HCT116 (cell line): ENCODE measurements at regions not wholly inside any gene's neighbourhood (a gene's known extent, or its start where the extent isn't known, plus 50 kb on each side); places are given as distances from the start of the nearest gene placed in this dataset.

Experiments
- ATAC-seq: fragments of 200-7000 bp; cut with Tn5 transposase; 2 replicates; pipeline ENCODE4 v1.9.1; 2020; ENCODE audit warnings: mild to moderate bottlenecking, moderate library complexity
- BruUV-seq: library from RNA; stranded (reverse); fragments of 400-500 nt; replicated peaks from 2 replicates; lab custom pipeline; 2021; lab: Mats Ljungman, UMichigan
- CTCF ChIA-PET: fragments of 300-600 bp; sonication (Branson Sonifier 250); formaldehyde crosslinking; loops from one replicate; lab custom pipeline; 2021; ENCODE audit warnings: antibody characterized with exemption; lab: Charles Lee
- POLR2A ChIA-PET: fragments of 300-600, 350-600 bp; sonication (Branson Sonifier 250); formaldehyde crosslinking; loops from one replicate; lab custom pipeline; 2021; ENCODE audit warnings: antibody characterized with exemption; lab: Charles Lee
- RAD21 ChIA-PET, 2 experiments: fragments of 300-600 bp; sonication (Branson Sonifier 250); formaldehyde crosslinking; loops; one replicate each; lab custom pipeline; 2023; ENCODE audit warnings: low total read pairs in 2 of 2; ENCODE audit not compliant: uncharacterized antibody in 2 of 2, unreplicated experiment in 2 of 2, low non-redundant PET in 1 of 2; lab: Charles Lee
- DNase-seq: peaks from one replicate; pipeline ENCODE4 v3.0.0-alpha.2; 2010; ENCODE audit warnings: low read depth, low spot score
- H2AFZ ChIP-seq: fragments of 200-600 bp; shearing (Covaris generic), sonication (generic); 2 replicates; pipeline ENCODE4 v1.6.1; 2017; ENCODE audit warnings: low read depth, mixed run types, mixed read lengths, antibody characterized with exemption, low read length; ENCODE audit not compliant: poor library complexity, severe bottlenecking
- H3K27ac ChIP-seq: 2 replicates; pipeline ENCODE4 v1.5.1; 2012; ENCODE audit warnings: low read depth, low read length
- H3K27me3 ChIP-seq: fragments of 200-600 bp; sonication (generic); 2 replicates; pipeline ENCODE4 v1.6.1; 2016; ENCODE audit warnings: mixed run types, low read length, mixed read lengths; ENCODE audit not compliant: insufficient read depth
- H3K36me3 ChIP-seq, 2 experiments: fragments of 200-500 bp in 1 of 2; fragments of 200-600 bp in 1 of 2; sonication (Bioruptor generic) in 1 of 2; sonication (generic) in 1 of 2; 2 replicates each; pipeline versions ENCODE4 v1.5.1 to v1.6.1; 2014 to 2016; ENCODE audit warnings: low read length in 2 of 2, inconsistent platforms in 1 of 2, mixed read lengths in 1 of 2, mixed run types in 1 of 2; ENCODE audit not compliant: insufficient read depth in 2 of 2, control insufficient read depth in 1 of 2
- H3K4me1 ChIP-seq, 2 experiments: fragments of 200-600 bp in 1 of 2; sonication (generic) in 1 of 2; 2 replicates each; pipeline versions ENCODE4 v1.5.1 to v1.6.1; 2012 to 2017; ENCODE audit warnings: low read length in 2 of 2, inconsistent platforms in 1 of 2, mild to moderate bottlenecking in 1 of 2, mixed read lengths in 1 of 2, mixed run types in 1 of 2, moderate library complexity in 1 of 2; ENCODE audit not compliant: insufficient read depth in 2 of 2, control insufficient read depth in 1 of 2
- H3K4me2 ChIP-seq: fragments of 200-600 bp; sonication (generic); 2 replicates; pipeline ENCODE4 v1.6.1; 2017; ENCODE audit warnings: mixed run types, low read length, mixed read lengths
- H3K4me3 ChIP-seq, 2 experiments: fragments of 200-600 bp in 1 of 2; sonication (generic) in 1 of 2; replicated peaks in 1 of 2; 2 replicates each; pipeline ENCODE4 v1.5.1; 2011 to 2016; ENCODE audit warnings: low read length in 2 of 2, control low read depth in 1 of 2, low read depth in 1 of 2, mild to moderate bottlenecking in 1 of 2, mixed read lengths in 1 of 2, mixed run types in 1 of 2
- H3K79me2 ChIP-seq: fragments of 200-600 bp; sonication (generic); 2 replicates; pipeline ENCODE4 v1.6.1; 2017; ENCODE audit warnings: mild to moderate bottlenecking, mixed run types, low read length, moderate library complexity, mixed read lengths; ENCODE audit not compliant: insufficient read depth
- H3K9ac ChIP-seq: fragments of 200-600 bp; sonication (generic); 2 replicates; pipeline ENCODE4 v1.6.1; 2016; ENCODE audit warnings: low read length, mixed read lengths
- H3K9me2 ChIP-seq: fragments of 200-600 bp; sonication (generic), shearing (Covaris generic); 2 replicates; pipeline ENCODE4 v1.6.1; 2017; ENCODE audit warnings: mixed run types, mild to moderate bottlenecking, moderate library complexity; ENCODE audit not compliant: insufficient read depth
- H3K9me3 ChIP-seq, 2 experiments: fragments of 200-500 bp in 1 of 2; fragments of 200-600 bp in 1 of 2; sonication (Bioruptor generic) in 1 of 2; sonication (generic) in 1 of 2; 2 replicates each; pipeline ENCODE4 v1.6.1; 2014 to 2017; ENCODE audit warnings: low read length in 2 of 2, mixed read lengths in 2 of 2, inconsistent platforms in 1 of 2, low read depth in 1 of 2, mild to moderate bottlenecking in 1 of 2, mixed run types in 1 of 2, moderate library complexity in 1 of 2; ENCODE audit not compliant: control insufficient read depth in 1 of 2, insufficient read depth in 1 of 2
- H4K20me1 ChIP-seq: fragments of 200-600 bp; sonication (generic), shearing (Covaris generic); 2 replicates; pipeline ENCODE4 v1.6.1; 2017; ENCODE audit warnings: mixed run types, mild to moderate bottlenecking, moderate library complexity; ENCODE audit not compliant: insufficient read depth
- CBX3 ChIP-seq: IDR thresholded peaks from 2 replicates; pipeline ENCODE4 v1.6.1; 2012; ENCODE audit warnings: low read depth
- CEBPB ChIP-seq: IDR thresholded peaks from 2 replicates; pipeline ENCODE4 v1.6.1; 2012; ENCODE audit warnings: low read depth
- EGR1 ChIP-seq: IDR thresholded peaks from 2 replicates; pipeline ENCODE4 v1.6.1; 2012; ENCODE audit warnings: low read depth
- ELF1 ChIP-seq: IDR thresholded peaks from 2 replicates; pipeline ENCODE4 v1.6.1; 2012; ENCODE audit warnings: low read depth, borderline replicate concordance
- EZH2 ChIP-seq: fragments of 200-600 bp; sonication (generic); IDR thresholded peaks from 2 replicates; pipeline ENCODE4 v1.6.1; 2017; ENCODE audit warnings: antibody characterized with exemption, mixed run types
- EZH2phosphoT487 ChIP-seq: fragments of 200-600 bp; IDR thresholded peaks from 2 replicates; pipeline ENCODE4 v1.6.1; 2018; ENCODE audit warnings: antibody characterized with exemption, borderline replicate concordance
- FOSL1 ChIP-seq: IDR thresholded peaks from 2 replicates; pipeline ENCODE4 v1.6.1; 2012; ENCODE audit warnings: low read depth
- JUND ChIP-seq: IDR thresholded peaks from 2 replicates; pipeline ENCODE4 v1.6.1; 2012
- MAX ChIP-seq: IDR thresholded peaks from 2 replicates; pipeline ENCODE4 v1.6.1; 2012
- POLR2A ChIP-seq: IDR thresholded peaks from 2 replicates; pipeline ENCODE4 v1.7.0; 2011; ENCODE audit warnings: borderline replicate concordance; ENCODE audit not compliant: insufficient read depth, insufficient read length; ENCODE audit errors: extremely low read depth
- REST ChIP-seq: IDR thresholded peaks from 2 replicates; pipeline ENCODE4 v1.6.1; 2012; ENCODE audit warnings: low read depth
- SIN3A ChIP-seq: IDR thresholded peaks from 2 replicates; pipeline ENCODE4 v1.6.1; 2012; ENCODE audit warnings: low read depth
- SP1 ChIP-seq: IDR thresholded peaks from 2 replicates; pipeline ENCODE4 v1.6.1; 2012; ENCODE audit warnings: low read depth
- SRF ChIP-seq: IDR thresholded peaks from 2 replicates; pipeline ENCODE4 v1.6.1; 2012; ENCODE audit warnings: low read depth
- TCF7L2 ChIP-seq: IDR thresholded peaks from 2 replicates; pipeline ENCODE4 v1.7.0; 2011; ENCODE audit warnings: borderline replicate concordance, inconsistent platforms; ENCODE audit not compliant: insufficient read depth, insufficient read length; ENCODE audit errors: extremely low read depth
- ZBTB33 ChIP-seq: IDR thresholded peaks from 2 replicates; pipeline ENCODE4 v1.6.1; 2011; ENCODE audit warnings: mild to moderate bottlenecking, low read length, moderate library complexity; ENCODE audit not compliant: insufficient replicate concordance; ENCODE audit errors: extremely low read depth
- ZFX ChIP-seq: fragments of 450-650 bp; IDR thresholded peaks from 2 replicates; pipeline ENCODE4 v1.6.1; 2017
- ZNF274 ChIP-seq: fragments of 200-500 bp; sonication (Bioruptor generic); IDR thresholded peaks from 2 replicates; pipeline ENCODE4 v1.6.1; 2014; ENCODE audit warnings: mild to moderate bottlenecking, low read depth, low read length, inconsistent platforms
- intact Hi-C: fragments of 100-400 bp; cut with micrococcal nuclease; formaldehyde crosslinking; loops from 2 replicates; pipeline ENCODE4 v1.10.0; 2022

GRCh38 chr11:92524542-92524941 lies 299.9 kb downstream of the FAT3 start:
- H3K9me3 ChIP-seq, result peaks cover 0 to 7% of the 10 kb centered on the region in 2 experiments; a peak in 2 of 4 replicates
- ChIA-PET POLR2A (no interaction called here), RAD21 (no interaction called here), CTCF (no interaction called here)
- H3K27ac ChIP-seq, result no peak overlapping the region
- H3K9ac ChIP-seq, result no peak overlapping the region
- H3K4me2 ChIP-seq, result no peak overlapping the region
- no peak overlapping the region for H3K4me3 ChIP-seq
- H3K36me3 ChIP-seq, result no peaks in the 10 kb centered on the region
- DNase-seq (no peak), ATAC-seq (no peak)
- BruUV-seq, result no TSS peak
- H2AFZ ChIP-seq, result no peak overlapping the region
- TF ChIP-seq EZH2phosphoT487 (no peak), POLR2A (no peak), ZNF274 (no peak)
- no peaks in the 10 kb centered on the region for H3K27me3 ChIP-seq
- no peaks in the 10 kb centered on the region for H3K9me2 ChIP-seq
- no peaks in the 10 kb centered on the region for H3K79me2 ChIP-seq
- no peaks in the 10 kb centered on the region for H3K4me1 ChIP-seq
- intact Hi-C loops, result no loop called here
- no peaks in the 10 kb centered on the region for H4K20me1 ChIP-seq

GRCh38 chr11:92527467-92527866 lies 302.8 kb downstream of the FAT3 start:
- Histone ChIP-seq H3K4me3 (no peak overlapping the region), H3K27ac (no peak overlapping the region), H3K9me3 (peaks cover 4 to 7% of the 10 kb centered on the region in 2 experiments; a peak in 2 of 4 replicates), H2AFZ (no peak overlapping the region), H3K27me3 (no peaks in the 10 kb centered on the region), H3K9me2 (no peaks in the 10 kb centered on the region), H3K79me2 (no peaks in the 10 kb centered on the region), H3K4me1 (no peaks in the 10 kb centered on the region), H3K36me3 (no peaks in the 10 kb centered on the region), H4K20me1 (no peaks in the 10 kb centered on the region), H3K9ac (no peak overlapping the region), H3K4me2 (no peak overlapping the region)
- ChIA-PET RAD21 (no interaction called here), POLR2A (no interaction called here), CTCF (no interaction called here)
- BruUV-seq, result no TSS peak
- DNase-seq (no peak), ATAC-seq (no peak)
- intact Hi-C loops, result no loop called here
- no peak for TF ChIP-seq ZFX
- no peak for TF ChIP-seq EZH2phosphoT487
- no peak for TF ChIP-seq REST
- no peak for TF ChIP-seq CBX3
- TF ChIP-seq POLR2A, result no peak
- no peak for TF ChIP-seq SIN3A
- TF ChIP-seq ZNF274, result no peak
- no peak for TF ChIP-seq ELF1
- TF ChIP-seq MAX, result no peak
- no peak for TF ChIP-seq SP1
- TF ChIP-seq TCF7L2, result no peak
- no peak for TF ChIP-seq EGR1
- no peak for TF ChIP-seq JUND
- TF ChIP-seq EZH2, result no peak
- no peak for TF ChIP-seq FOSL1
- TF ChIP-seq CEBPB, result no peak
- no peak for TF ChIP-seq SRF
- TF ChIP-seq ZBTB33, result no peak
